ENCODE measurements at regions not wholly inside any gene's neighbourhood (a gene's known extent, or its start where the extent isn't known, plus 50 kb on each side); places are given as distances from the start of the nearest gene placed in this dataset.

DNA sequence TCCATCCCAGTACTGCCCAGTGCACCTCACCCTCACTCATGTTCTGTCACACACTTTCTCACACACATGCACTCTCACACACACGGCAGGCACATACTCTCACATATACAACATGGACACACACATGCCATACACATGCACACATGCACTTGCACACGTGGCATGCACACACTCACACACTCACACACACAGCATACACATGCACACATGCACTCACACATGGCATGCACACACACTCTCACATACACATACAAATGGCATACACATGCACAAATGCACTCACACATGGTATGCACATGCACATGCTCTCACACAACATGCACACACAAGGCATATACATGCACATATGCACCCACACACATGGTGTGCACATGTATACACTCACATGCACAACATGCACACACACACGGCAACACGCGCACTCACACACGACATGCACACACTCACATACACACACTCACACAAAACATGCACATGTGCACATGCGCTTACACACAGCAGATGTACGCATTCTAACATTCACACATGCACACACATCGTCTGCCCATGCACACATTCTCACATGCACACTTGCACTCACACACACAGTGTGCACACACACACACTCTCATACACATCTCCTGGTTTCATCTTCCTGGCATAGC lies 131.7 kb upstream of the THBS2 start:
- H3K4me3 ChIP-seq (replicated peaks; ENCODE audit: low read depth, low read length), result no peak overlapping the region
- TF ChIP-seq, protein P1, sequence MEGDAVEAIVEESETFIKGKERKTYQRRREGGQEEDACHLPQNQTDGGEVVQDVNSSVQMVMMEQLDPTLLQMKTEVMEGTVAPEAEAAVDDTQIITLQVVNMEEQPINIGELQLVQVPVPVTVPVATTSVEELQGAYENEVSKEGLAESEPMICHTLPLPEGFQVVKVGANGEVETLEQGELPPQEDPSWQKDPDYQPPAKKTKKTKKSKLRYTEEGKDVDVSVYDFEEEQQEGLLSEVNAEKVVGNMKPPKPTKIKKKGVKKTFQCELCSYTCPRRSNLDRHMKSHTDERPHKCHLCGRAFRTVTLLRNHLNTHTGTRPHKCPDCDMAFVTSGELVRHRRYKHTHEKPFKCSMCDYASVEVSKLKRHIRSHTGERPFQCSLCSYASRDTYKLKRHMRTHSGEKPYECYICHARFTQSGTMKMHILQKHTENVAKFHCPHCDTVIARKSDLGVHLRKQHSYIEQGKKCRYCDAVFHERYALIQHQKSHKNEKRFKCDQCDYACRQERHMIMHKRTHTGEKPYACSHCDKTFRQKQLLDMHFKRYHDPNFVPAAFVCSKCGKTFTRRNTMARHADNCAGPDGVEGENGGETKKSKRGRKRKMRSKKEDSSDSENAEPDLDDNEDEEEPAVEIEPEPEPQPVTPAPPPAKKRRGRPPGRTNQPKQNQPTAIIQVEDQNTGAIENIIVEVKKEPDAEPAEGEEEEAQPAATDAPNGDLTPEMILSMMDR (IDR thresholded peaks at IDR 0.05; ENCODE audit: low read length, missing control alignments), result no peak
- no peak for DNase-seq (ENCODE audit: low read depth)

DNA sequence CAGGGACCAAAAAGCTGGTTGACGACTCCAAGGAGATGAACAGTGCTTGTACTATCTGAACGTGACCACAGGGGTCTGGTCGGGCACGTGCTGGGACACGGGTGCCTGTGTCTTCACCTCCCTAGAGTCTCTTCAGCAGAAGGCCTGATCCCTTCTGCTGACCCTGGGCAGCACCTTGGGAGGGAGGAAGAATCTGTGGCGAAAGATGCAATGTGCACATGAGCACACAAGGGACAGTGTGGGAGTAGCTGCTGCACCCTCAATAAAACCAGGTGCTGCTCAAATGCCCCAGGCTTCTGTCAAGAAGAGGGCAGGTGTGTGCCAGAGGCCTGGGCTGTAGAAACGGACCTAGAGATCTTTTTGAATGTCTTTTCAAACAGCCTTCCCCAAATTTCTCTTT lies 130.6 kb upstream of the THBS2 start:
- DNase-seq (ENCODE audit: low read depth), result no peak
- no peak overlapping the region for H3K4me3 ChIP-seq (replicated peaks; ENCODE audit: low read depth, low read length)
- TF ChIP-seq, protein P1 (IDR thresholded peaks at IDR 0.05; ENCODE audit: low read length, missing control alignments), result no peak

DNA sequence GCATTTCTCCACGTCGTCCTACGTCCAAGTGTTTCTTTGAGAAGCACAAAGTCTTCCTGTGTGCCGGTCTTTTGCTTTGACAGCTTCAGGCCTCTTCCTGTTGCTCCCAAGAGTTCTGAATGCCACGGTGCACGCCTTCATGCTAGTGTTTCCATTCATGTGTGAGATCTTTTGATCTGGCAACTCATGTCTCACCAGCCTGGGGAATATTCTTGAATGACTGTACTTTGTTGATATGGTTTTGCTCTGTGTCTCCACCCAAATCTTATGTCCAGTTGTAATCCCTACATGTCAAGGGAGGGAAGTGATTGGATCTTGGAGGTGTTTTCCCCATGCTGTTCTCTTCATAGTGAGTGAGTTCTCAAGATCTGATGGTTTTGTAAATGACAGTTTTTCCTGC lies 129.6 kb upstream of the THBS2 start:
- DNase-seq (ENCODE audit: low read depth), result no peak
- H3K4me3 ChIP-seq (replicated peaks; ENCODE audit: low read depth, low read length), result no peak overlapping the region
- TF ChIP-seq, protein P1 (IDR thresholded peaks at IDR 0.05; ENCODE audit: low read length, missing control alignments), result no peak

DNA sequence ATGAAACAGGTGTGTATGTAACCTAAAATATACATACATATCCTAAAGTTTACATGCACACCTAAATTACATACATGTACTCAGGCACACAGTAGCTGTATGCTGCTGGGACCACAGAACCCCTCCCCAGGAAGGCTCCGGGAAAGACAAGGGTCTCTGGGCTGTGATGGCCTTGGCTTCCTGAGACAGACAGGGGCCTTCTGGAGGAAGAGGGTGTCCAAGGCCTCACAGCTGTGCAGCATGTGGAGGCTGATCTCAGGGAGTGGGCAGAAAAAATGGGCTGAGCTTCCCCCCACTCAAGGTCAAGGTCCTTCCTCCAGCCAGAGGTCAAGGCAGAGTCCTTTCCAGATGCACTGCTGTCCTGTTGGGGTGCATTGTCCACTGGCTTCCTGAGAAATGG lies 129.1 kb upstream of the THBS2 start:
- no peak overlapping the region for H3K4me3 ChIP-seq (replicated peaks; ENCODE audit: low read depth, low read length)
- no peak for DNase-seq (ENCODE audit: low read depth)
- TF ChIP-seq, protein P1 (IDR thresholded peaks at IDR 0.05; ENCODE audit: low read length, missing control alignments), result no peak

DNA sequence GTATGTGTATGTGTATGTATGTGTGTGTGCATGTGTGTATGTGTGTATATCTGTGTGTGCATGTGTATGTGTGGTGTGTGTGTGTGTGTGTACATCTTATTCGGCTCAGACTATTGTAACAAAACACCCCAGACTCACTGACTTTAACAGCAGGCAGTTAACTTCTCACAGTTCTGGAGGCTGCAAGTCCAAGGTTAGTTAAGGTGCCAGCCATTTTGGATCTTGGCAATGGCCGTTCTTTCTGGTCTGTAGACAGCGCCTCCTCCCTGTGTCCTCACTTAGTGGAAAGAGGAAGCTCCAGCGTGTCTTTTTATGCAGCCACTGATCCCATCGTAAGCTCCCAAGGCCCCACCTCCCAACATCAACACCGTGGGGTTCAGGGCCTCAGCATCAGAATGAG lies 128.3 kb upstream of the THBS2 start:
- no peak overlapping the region for H3K4me3 ChIP-seq (replicated peaks; ENCODE audit: low read depth, low read length)
- TF ChIP-seq, protein P1 (IDR thresholded peaks at IDR 0.05; ENCODE audit: low read length, missing control alignments), result no peak

DNA sequence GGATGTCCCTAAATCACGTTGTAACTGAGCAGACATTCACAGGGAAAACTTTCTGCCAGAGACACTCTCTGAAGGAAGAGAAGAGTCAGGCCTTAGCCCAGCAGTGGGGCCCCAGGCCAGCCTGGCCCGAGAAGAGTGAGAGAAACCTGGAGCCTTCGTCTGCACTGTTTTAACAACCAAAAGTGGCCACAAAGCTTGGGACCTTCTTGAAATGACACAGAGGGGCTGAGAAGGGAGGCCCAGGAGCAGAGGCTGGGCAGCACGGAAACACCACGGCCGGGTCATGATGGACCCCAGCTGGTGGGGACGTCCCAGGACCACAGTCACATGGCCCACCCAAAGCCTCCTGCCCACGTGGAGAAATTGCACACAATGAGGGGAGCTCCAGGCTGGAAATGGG lies 126.8 kb upstream of the THBS2 start:
- H3K4me3 ChIP-seq (replicated peaks; ENCODE audit: low read depth, low read length), result no peak overlapping the region
- TF ChIP-seq, protein P1 (IDR thresholded peaks at IDR 0.05; ENCODE audit: low read length, missing control alignments), result no peak
- DNase-seq (ENCODE audit: low read depth), result no peak

More for the DNA sequence above, 128.3 kb upstream of the THBS2 start:
- no peak for DNase-seq (ENCODE audit: low read depth)

DNA sequence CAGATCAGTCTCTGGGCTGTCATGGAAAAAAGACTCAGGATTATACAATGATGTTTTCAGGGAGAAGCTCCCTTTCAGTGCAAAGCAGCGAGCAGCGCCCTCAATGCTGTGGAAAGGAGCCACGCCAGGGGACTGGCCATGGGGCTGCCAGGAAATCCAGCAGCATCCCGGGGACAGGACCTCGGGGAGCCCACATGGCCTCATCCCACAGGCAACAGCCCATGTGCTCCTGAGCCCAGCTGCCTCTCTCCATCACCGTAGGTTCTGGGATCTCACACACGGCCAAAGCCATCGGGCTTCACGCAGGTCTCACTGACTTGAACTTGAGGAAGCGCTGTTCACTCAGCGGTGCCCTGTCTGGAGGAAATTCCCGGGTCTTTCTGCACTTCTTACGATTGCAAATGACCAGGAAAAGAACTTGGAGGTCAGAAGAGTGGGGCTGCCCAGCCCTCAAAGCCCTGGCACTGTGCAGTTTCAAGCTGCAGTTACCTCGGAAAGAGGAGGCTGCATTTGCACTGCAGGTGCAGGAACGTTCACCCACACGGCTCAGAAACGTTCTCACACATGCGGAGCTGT lies 125.9 kb upstream of the THBS2 start:
- H3K4me3 ChIP-seq (replicated peaks; ENCODE audit: low read depth, low read length), result no peak overlapping the region
- TF ChIP-seq, protein P1 (IDR thresholded peaks at IDR 0.05; ENCODE audit: low read length, missing control alignments), result no peak
- no peak for DNase-seq (ENCODE audit: low read depth)
